Heart right ventricle (tissue), 16 donors: ENCODE measurements at regions not wholly inside any gene's neighbourhood (a gene's known extent, or its start where the extent isn't known, plus 50 kb on each side); places are given as distances from the start of the nearest gene placed in this dataset.
A peak's percentile ranks its signal among the peaks of the same experiment; 100 is the strongest.
"Not testable (repeated sequence)": the region's sequence is repeated elsewhere in the genome, so short reads cannot be mapped to it uniquely, and the experiment has no call there.

Experiments
- ATAC-seq, 8 donors: fragments of 200-7000 bp; cut with Tn5 transposase; one replicate each; pipeline ENCODE4 v1.9.1; 2020; ENCODE audit warnings: mild to moderate bottlenecking in 8 of 8, moderate library complexity in 8 of 8, moderate number of reproducible peaks in 1 of 8
- DNase-seq, 2 donors: peaks; one replicate each; pipeline ENCODE4 v3.0.0-alpha.2; 2020
- H3K27ac ChIP-seq, 10 donors: fragments of 200-600 bp; sonication (generic) in 2 of 10; one replicate each; pipeline versions ENCODE4 v1.5.0 to v1.8.0; 2020 to 2022; ENCODE audit warnings: mild to moderate bottlenecking in 3 of 10
- H3K27me3 ChIP-seq, 7 donors: fragments of 200-600 bp; one replicate each; pipeline ENCODE4 v1.8.0; 2021 to 2022; ENCODE audit warnings: mild to moderate bottlenecking in 2 of 7
- H3K36me3 ChIP-seq, 9 donors: fragments of 200-600 bp; sonication (generic) in 1 of 9; one replicate each; pipeline versions ENCODE4 v1.5.0 to v1.8.0; 2020 to 2022; ENCODE audit warnings: mild to moderate bottlenecking in 2 of 9
- H3K4me1 ChIP-seq, 9 donors: fragments of 200-600 bp; sonication (generic) in 1 of 9; one replicate each; pipeline versions ENCODE4 v1.5.0 to v1.8.0; 2020 to 2022; ENCODE audit warnings: mild to moderate bottlenecking in 4 of 9
- H3K4me3 ChIP-seq, 10 donors: fragments of 200-600 bp; sonication (generic) in 2 of 10; one replicate each; pipeline versions ENCODE4 v1.5.0 to v1.8.0; 2020 to 2022; ENCODE audit warnings: mild to moderate bottlenecking in 7 of 10, moderate library complexity in 2 of 10
- H3K9me3 ChIP-seq, 11 donors: fragments of 200-600 bp in 10 of 11; sonication (generic) in 2 of 11; one replicate each; pipeline versions ENCODE4 v1.5.0 to v1.8.0; 2013 to 2022; ENCODE audit warnings: mild to moderate bottlenecking in 2 of 11, control low read depth in 1 of 11, moderate library complexity in 1 of 11
- CTCF ChIP-seq, 9 donors: fragments of 200-600 bp; sonication (generic) in 2 of 9; IDR thresholded peaks; one replicate each; pipeline versions ENCODE4 v1.5.0 to v1.8.0; 2021 to 2022; ENCODE audit warnings: antibody characterized with exemption in 9 of 9, mild to moderate bottlenecking in 5 of 9, moderate library complexity in 1 of 9
- WGBS, 2 donors: extraction: QIAGEN DNeasy Blood & Tissue Kit; methylation state at CpG; one replicate each; pipeline ENCODE4 v1.1.7; 2013; ENCODE audit warnings: inconsistent platforms in 1 of 2; 5-methylcytosine and 5-hydroxymethylcytosine counted together
- intact Hi-C, 10 donors: fragments of 100-400 bp; cut with DNase I; formaldehyde crosslinking; loops; one replicate each; pipeline versions ENCODE4 v1.11.1 to v1.14.2; 2022
- donor health status: Arrhythmogenic right ventricular cardiomyopathy.
- donor health status: ischemic (EF 13 %, LVEDD 7.1; RV severe dilation, severe dysfunction).
- donor health status: healthy with polysubstance abuse.
- donor health status: DM: no; HTN: yes; CAD: no.
- donor health status: DM: no; HTN: no; CAD: no.
- donor health status: ischemic (EF 25% LVEDD 6.9; RV normal size, moderate dysfunction).
- donor health status: ischemic (EF 25% LVEDD 5.7; RV mildly dilated, moderate dysfunction).
- donor health status: healthy.
- donor health status: DM: yes; HTN: yes; CAD: no.
- donor health status: Ischemic cardiomyopathy.
- donor health status: ischemic (EF 35%, LVEDD 5.7; RV mildly dilated, moderate dysfunction).
- donor health status: nonischemic (EF 11% LVEDD 7.7; RV severe dilation, severe dysfunction).
- donor health status: DM: yes; HTN: yes; CAD: no.
- donor health status: PGD.
- donor health status: ischemic (EF 29% LVEDD 5.4; RV normal size, mild dysfunction).
- donor health status: nonischemic (EF 23%, LVEDD 6.1; RV moderate dilation, normal function).

- TF ChIP-seq CTCF (IDR thresholded peaks at IDR 0.05): no peak
- no peak overlapping the region for H3K4me3 ChIP-seq
- peaks cover 0 to 7% (median 0%) of the 10 kb centered on the region in 11 donors for H3K9me3 ChIP-seq
- 30 to 36% methylated on average over 5 of the region's 5 CpGs for WGBS, 2 donors
- DNase-seq: no peak
- no peaks in the 10 kb centered on the region for H3K27me3 ChIP-seq
- H3K36me3 ChIP-seq: no peaks in the 10 kb centered on the region
- H3K27ac ChIP-seq: no peak overlapping the region
- peaks cover 0 to 18% (median 0%) of the 10 kb centered on the region in 9 donors for H3K4me1 ChIP-seq
- ATAC-seq: peak in 4 of 8 donors; percentile 41 to 59 (median 52)
- intact Hi-C loops: no loop called here
These were observed 308.1 kb downstream of the LRRC70 start for GRCh38 chr5:62886603-62887315.

- H3K4me3 ChIP-seq, H3K36me3 ChIP-seq, DNase-seq, intact Hi-C loops, H3K27ac ChIP-seq, H3K4me1 ChIP-seq, H3K27me3 ChIP-seq, ATAC-seq: not testable (repeated sequence)
- WGBS, 2 donors: 60 to 77% methylated on average over 5 of the region's 5 CpGs
- H3K9me3 ChIP-seq: peaks cover 0 to 44% (median 4%) of the 10 kb centered on the region in 11 donors
These were observed 258.7 kb downstream of the LRRC70 start for GRCh38 chr5:62837330-62837729.

GRCh38 chr5:62829604-62829986 is 251.0 kb downstream of the LRRC70 start:
- intact Hi-C loops: no loop called here
- no peak for TF ChIP-seq CTCF (IDR thresholded peaks at IDR 0.05)
- WGBS, 2 donors: 45 to 49% methylated on average over 2 of the region's 2 CpGs
- Histone ChIP-seq H3K27me3 (no peaks in the 10 kb centered on the region), H3K4me3 (no peak overlapping the region), H3K27ac (no peak overlapping the region), H3K9me3 (peaks cover 0 to 19% (median 0%) of the 10 kb centered on the region in 11 donors), H3K4me1 (peaks cover 0 to 11% (median 0%) of the 10 kb centered on the region in 9 donors), H3K36me3 (no peaks in the 10 kb centered on the region)
- peak in 4 of 8 donors; percentile 53 to 86 (median 72) for ATAC-seq
- no peak for DNase-seq

GRCh38 chr5:62828742-62829603 is 250.4 kb downstream of the LRRC70 start:
- no peaks in the 10 kb centered on the region for H3K27me3 ChIP-seq

More at GRCh38 chr5:62828742-62829603, 250.4 kb downstream of the LRRC70 start:
- Histone ChIP-seq H3K27ac (no peak overlapping the region), H3K4me1 (peaks cover 0 to 11% (median 0%) of the 10 kb centered on the region in 9 donors), H3K36me3 (no peaks in the 10 kb centered on the region), H3K4me3 (no peak overlapping the region), H3K9me3 (peaks cover 0 to 19% (median 0%) of the 10 kb centered on the region in 11 donors)
- 53 to 56% methylated on average over 5 of the region's 5 CpGs for WGBS, 2 donors
- TF ChIP-seq CTCF (IDR thresholded peaks at IDR 0.05): no peak
- intact Hi-C loops: no loop called here
- peak in 3 of 8 donors; percentile 44 to 76 (median 72) for ATAC-seq
- DNase-seq: no peak
